ENCODE measurements at regions not wholly inside any gene's neighbourhood (a gene's known extent, or its start where the extent isn't known, plus 50 kb on each side); places are given as distances from the start of the nearest gene placed in this dataset.

DNA sequence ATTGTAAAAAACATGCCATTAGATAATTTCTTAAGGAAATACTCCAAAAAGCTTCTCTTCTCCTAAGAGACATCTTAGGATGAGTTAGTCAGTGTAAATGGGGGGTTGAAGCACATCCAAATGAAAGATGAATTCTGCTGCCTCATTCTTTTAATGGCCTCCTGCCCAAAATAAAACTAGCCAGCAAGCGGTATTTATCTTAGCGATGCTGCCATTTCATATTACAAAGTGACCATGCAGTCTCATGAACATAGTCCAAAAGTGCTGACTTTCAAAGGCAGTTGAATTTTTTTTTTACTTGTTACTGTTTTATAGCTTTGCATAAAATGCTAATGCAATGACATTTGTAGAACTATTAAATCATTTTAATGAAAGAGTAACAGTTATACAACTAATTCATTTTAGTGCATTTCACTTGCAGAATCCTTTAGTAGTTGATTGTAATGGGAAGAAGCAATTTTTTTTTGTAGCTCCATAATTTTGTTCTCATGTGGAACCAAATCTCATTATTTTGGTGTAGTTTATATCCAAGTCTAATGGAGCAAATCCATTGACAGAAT is 151.5 kb downstream of the CAVIN4 start:
- TF ChIP-seq, protein P1, sequence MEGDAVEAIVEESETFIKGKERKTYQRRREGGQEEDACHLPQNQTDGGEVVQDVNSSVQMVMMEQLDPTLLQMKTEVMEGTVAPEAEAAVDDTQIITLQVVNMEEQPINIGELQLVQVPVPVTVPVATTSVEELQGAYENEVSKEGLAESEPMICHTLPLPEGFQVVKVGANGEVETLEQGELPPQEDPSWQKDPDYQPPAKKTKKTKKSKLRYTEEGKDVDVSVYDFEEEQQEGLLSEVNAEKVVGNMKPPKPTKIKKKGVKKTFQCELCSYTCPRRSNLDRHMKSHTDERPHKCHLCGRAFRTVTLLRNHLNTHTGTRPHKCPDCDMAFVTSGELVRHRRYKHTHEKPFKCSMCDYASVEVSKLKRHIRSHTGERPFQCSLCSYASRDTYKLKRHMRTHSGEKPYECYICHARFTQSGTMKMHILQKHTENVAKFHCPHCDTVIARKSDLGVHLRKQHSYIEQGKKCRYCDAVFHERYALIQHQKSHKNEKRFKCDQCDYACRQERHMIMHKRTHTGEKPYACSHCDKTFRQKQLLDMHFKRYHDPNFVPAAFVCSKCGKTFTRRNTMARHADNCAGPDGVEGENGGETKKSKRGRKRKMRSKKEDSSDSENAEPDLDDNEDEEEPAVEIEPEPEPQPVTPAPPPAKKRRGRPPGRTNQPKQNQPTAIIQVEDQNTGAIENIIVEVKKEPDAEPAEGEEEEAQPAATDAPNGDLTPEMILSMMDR (IDR thresholded peaks at IDR 0.05): no peak
- TF ChIP-seq ZBTB21 (CRISPR knock-in tag; IDR thresholded peaks at IDR 0.05; ENCODE audit: borderline replicate concordance) (no peak), TEAD4 (CRISPR knock-in tag; IDR thresholded peaks at IDR 0.05) (no peak), FOXP1 (CRISPR knock-in tag; IDR thresholded peaks at IDR 0.05; ENCODE audit: borderline replicate concordance) (no peak), MXD4 (CRISPR knock-in tag; IDR thresholded peaks at IDR 0.05; ENCODE audit: borderline replicate concordance) (no peak), FOXJ3 (CRISPR knock-in tag; IDR thresholded peaks at IDR 0.05; ENCODE audit: borderline replicate concordance) (no peak)

Measured in WTC11 (cell line).